ENCODE measurements at regions not wholly inside any gene's neighbourhood (a gene's known extent, or its start where the extent isn't known, plus 50 kb on each side); places are given as distances from the start of the nearest gene placed in this dataset.

DNA sequence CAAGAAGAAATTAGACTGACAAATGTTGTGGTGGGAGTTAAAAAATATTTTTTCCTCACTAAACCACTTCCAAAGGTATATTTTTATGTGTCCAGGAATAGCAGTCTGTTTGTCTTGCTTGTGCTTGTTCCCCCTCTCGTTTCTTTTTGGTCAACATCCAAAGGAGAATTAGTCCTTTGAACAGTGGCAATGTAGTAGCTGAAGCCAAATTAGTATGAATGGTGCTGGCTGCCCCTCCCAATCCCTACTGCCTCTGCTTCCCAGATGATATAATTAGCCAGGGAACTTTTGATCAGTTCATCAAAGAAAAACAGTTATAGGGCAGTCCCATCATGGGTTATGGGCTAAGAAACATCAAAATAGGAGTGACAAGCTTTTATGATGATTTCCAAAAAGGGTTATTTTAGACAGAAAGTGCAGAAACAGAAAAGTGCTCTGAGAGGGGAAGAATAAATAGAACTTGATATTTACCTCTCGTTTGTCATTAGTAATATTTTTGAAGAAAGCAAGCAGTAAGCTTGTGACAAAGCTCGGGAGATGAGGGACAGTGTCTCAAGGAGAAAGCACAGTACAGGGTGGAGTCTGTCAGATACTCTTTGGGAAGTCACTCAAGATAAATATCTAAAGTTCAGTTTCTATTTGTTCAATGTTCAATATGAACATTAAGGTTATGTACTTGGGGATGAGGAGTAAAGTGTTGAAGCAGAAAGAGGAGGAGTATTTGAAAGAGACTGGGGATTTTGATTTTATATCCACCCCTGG is 239.1 kb downstream of the HLX start:
- H3K4me3 Mint-ChIP-seq: no peak overlapping the region

DNA sequence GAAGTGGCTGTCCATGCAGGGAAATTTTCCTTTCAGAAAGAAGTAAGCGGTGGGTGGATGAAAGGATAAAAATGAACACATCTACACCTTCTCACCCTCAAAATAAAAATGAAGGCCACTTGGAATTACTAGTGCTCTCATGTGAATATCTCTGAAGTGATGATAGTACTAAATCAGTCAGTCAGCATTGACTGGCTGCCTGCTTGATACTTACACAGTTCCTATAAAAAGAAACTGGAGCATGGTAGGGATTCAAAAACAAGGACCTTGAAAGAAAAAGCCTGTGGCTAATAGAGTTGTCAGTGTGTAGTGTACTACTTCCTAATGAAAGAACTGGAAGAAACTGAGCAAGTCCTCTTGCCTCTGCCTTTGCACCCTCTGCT is 239.7 kb downstream of the HLX start:
- Mint-ChIP-seq H3K27me3 (peaks cover 7% of the 10 kb centered on the region), H3K27ac (no peak overlapping the region), H3K9me3 (ENCODE audit: low read depth) (no peaks in the 10 kb centered on the region), H3K4me3 (no peak overlapping the region), H3K4me1 (ENCODE audit: low read depth) (no peaks in the 10 kb centered on the region), H3K36me3 (no peaks in the 10 kb centered on the region)

More for the DNA sequence above, 239.1 kb downstream of the HLX start:
- H3K4me1 Mint-ChIP-seq (ENCODE audit: low read depth): no peaks in the 10 kb centered on the region
- peaks cover 5% of the 10 kb centered on the region for H3K27me3 Mint-ChIP-seq
- H3K9me3 Mint-ChIP-seq (ENCODE audit: low read depth): no peaks in the 10 kb centered on the region
- H3K36me3 Mint-ChIP-seq: no peaks in the 10 kb centered on the region
- H3K27ac Mint-ChIP-seq: no peak overlapping the region

DNA sequence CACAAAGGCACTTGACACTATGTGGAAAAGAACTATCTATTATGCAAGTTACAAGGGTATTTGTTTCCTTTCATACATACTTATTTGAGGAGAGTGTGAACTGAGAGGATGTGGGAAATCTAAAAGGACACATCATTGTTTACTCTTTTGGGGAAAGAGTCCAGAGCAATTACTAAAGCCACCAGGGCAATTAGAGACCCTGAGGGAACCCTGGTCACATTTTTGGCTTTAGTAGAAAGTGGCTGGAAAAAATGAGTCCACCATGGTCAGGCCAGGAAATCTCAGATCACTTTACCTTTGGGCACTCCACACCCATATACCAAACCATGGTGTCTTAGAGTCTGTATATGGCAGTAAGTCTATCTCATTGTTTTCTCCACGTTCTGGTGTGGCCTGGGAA is 243.3 kb downstream of the HLX start:
- Mint-ChIP-seq H3K27me3 (peaks cover 3% of the 10 kb centered on the region), H3K4me3 (no peak overlapping the region), H3K36me3 (no peaks in the 10 kb centered on the region), H3K4me1 (ENCODE audit: low read depth) (no peaks in the 10 kb centered on the region), H3K9me3 (ENCODE audit: low read depth) (peaks cover 4% of the 10 kb centered on the region), H3K27ac (no peak overlapping the region)

DNA sequence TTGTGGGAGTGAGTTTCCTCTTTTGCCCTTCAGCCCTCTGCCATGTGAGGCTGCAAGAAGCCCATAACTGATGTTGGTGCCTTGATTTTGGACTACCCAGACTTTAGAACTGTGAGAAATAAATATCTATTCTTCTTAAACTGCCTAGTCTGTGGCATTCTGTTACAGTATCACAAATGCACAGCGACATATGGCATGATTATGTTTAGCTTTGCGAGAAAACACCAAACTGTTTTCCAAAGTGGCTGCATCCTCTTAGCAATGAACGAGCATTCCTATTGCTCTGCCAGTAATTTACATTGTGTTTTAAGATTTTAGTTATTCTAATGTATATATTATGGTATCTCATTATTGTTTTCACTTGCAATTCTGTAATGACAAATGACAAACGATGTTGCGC is 246.7 kb downstream of the HLX start:
- H3K27me3 Mint-ChIP-seq: peaks cover 3% of the 10 kb centered on the region
- peaks cover 5% of the 10 kb centered on the region for H3K9me3 Mint-ChIP-seq (ENCODE audit: low read depth)
- H3K4me1 Mint-ChIP-seq (ENCODE audit: low read depth): no peaks in the 10 kb centered on the region
- no peak overlapping the region for H3K27ac Mint-ChIP-seq
- no peak overlapping the region for H3K4me3 Mint-ChIP-seq
- no peaks in the 10 kb centered on the region for H3K36me3 Mint-ChIP-seq

DNA sequence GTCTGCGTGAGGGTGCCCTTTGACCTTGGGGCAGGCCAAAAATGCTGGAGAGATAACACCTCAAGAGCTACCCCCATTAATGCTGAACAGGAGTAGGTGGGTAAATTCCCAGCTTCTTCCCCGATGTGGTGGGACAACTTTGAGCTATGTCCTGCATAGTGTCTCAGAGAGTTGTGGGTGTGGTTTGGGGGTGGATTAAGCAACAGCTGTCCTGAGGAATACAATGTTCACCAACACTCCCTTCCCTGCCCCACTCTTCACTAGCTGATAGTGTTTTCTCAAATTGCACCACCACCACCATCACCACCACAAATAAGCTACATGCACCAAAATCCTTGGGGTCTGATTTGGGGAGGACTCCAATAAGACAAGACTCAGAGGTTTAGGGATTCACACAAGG is 258.4 kb downstream of the HLX start:
- no peak overlapping the region for H3K27ac Mint-ChIP-seq
- H3K27me3 Mint-ChIP-seq: peaks cover 6% of the 10 kb centered on the region
- H3K9me3 Mint-ChIP-seq (ENCODE audit: low read depth): peaks cover 4% of the 10 kb centered on the region

DNA sequence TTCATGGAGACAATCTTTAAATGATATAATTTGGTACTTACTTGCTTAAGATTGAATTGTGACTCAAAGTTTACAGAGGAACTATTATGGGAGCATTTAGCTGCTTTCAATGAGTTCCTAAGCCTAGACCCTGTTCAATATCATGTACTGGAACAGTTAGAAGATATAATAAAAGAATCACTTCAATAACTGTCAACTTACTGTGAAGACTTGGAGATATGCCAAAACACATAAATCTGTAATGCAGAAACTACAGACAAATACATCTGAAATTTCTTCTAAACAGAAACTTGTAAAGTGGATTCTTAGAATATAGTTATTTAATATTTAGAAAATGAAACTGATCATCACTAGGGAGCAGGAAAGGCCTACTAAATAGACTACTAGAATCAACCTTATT is 259.3 kb downstream of the HLX start:
- peaks cover 4% of the 10 kb centered on the region for H3K9me3 Mint-ChIP-seq (ENCODE audit: low read depth)
- H3K27me3 Mint-ChIP-seq: peaks cover 6% of the 10 kb centered on the region
- H3K27ac Mint-ChIP-seq: no peak overlapping the region
- H3K4me3 Mint-ChIP-seq: no peak overlapping the region
- H3K4me1 Mint-ChIP-seq (ENCODE audit: low read depth): no peaks in the 10 kb centered on the region
- H3K36me3 Mint-ChIP-seq: no peaks in the 10 kb centered on the region

More for the DNA sequence above, 258.4 kb downstream of the HLX start:
- H3K4me1 Mint-ChIP-seq (ENCODE audit: low read depth): no peaks in the 10 kb centered on the region
- H3K36me3 Mint-ChIP-seq: no peaks in the 10 kb centered on the region
- no peak overlapping the region for H3K4me3 Mint-ChIP-seq

DNA sequence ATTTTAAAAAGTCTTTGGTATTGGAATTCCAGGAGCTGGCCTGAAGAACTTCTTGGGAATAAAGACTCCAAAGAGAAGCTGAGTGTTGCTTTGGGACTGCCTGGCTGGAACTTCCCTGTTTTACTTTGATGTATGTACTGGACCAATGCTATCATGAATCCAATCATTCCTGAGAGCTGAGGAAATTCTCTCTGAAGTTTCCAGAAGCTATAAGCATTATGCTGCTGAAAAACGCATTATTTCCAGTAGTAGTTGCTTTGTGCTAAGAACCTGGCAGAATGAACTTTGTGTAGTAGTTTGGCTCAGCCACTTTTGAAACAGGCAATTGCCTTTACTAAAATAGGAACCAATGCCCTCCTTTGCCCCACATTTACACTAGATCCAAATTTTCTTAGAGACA is 260.7 kb downstream of the HLX start:
- no peak overlapping the region for H3K4me3 Mint-ChIP-seq
- peaks cover 4% of the 10 kb centered on the region for H3K9me3 Mint-ChIP-seq (ENCODE audit: low read depth)
- H3K4me1 Mint-ChIP-seq (ENCODE audit: low read depth): no peaks in the 10 kb centered on the region
- peaks cover 6% of the 10 kb centered on the region for H3K27me3 Mint-ChIP-seq
- no peaks in the 10 kb centered on the region for H3K36me3 Mint-ChIP-seq
- H3K27ac Mint-ChIP-seq: no peak overlapping the region

DNA sequence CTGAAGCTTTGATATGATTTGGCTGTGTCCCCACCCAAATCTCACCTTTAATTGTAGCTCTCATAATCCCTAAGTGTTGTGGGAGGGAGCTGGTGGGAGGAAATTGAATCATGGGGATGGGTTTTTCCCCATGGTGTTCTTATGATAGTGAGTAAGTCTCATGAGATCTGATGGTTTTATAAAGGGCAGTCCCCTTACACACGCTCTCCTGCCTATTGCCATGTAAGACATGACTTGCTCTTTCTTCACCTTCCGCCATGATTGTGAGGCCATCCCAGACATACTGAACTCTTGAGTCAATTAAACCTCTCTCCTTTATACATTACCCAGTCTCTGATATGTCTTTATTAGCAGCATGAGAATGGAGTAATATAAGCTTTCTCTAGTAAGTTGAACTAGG is 261.9 kb downstream of the HLX start:
- H3K4me1 Mint-ChIP-seq (ENCODE audit: low read depth): no peaks in the 10 kb centered on the region
- no peak overlapping the region for H3K4me3 Mint-ChIP-seq
- H3K9me3 Mint-ChIP-seq (ENCODE audit: low read depth): peaks cover 4% of the 10 kb centered on the region
- no peaks in the 10 kb centered on the region for H3K36me3 Mint-ChIP-seq
- H3K27me3 Mint-ChIP-seq: peaks cover 6% of the 10 kb centered on the region
- no peak overlapping the region for H3K27ac Mint-ChIP-seq

DNA sequence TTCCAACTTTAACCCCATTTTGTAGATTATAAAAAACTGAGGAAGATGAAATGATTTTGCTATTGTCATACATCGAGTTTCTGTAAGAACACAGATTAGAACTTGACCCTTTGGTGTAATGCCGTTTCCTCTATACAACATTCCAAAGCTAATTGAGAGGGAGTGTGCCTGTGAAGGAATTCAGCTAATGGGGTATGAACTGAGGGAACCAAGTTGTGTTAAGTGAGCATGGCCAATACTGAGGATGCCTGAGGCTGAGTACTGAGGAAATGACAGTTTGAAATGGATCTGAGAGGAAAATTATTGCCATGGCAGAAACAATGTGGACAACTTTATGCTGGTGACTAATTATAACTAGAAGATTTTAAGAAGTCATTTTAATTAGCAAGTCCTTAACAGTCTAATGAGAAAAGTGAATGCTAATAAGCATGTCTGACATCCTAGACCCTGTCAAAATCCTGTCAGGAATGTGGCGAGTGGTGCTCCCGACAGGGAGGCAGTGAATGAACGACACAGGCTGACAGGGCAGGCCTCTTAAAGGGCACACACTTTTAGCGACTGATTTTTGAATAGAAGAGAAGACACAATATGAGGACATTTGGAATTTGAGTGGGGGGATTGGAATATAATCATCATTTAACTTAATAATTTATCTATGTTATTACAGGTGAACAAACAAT is 262.5 kb downstream of the HLX start:
- Mint-ChIP-seq H3K36me3 (no peaks in the 10 kb centered on the region), H3K9me3 (ENCODE audit: low read depth) (peaks cover 4% of the 10 kb centered on the region), H3K27ac (no peak overlapping the region), H3K4me1 (ENCODE audit: low read depth) (no peaks in the 10 kb centered on the region), H3K4me3 (no peak overlapping the region), H3K27me3 (peaks cover 6% of the 10 kb centered on the region)

DNA sequence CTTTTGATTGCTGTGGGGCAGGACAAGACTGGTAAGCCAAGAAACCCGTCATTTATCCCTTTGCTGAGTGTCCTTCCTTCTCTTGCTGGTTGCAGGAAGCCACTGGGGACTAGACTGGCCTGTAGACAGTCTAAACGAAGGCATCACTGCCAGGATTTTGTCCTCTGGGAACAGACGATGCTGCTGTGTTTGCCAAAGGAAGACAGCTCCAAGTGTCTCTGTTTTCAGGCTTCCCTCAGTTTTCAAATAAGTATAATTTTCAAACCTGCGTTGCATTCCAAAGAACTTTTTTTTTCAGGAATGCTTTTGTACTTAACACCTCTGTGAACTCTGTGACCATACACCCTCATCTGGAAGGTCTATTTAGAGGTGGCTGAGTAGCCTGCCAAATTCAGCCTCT is 269.4 kb downstream of the HLX start:
- no peak overlapping the region for H3K27ac Mint-ChIP-seq
- H3K9me3 Mint-ChIP-seq (ENCODE audit: low read depth): no peaks in the 10 kb centered on the region
- no peaks in the 10 kb centered on the region for H3K36me3 Mint-ChIP-seq
- H3K27me3 Mint-ChIP-seq: no peaks in the 10 kb centered on the region
- no peak overlapping the region for H3K4me3 Mint-ChIP-seq
- no peaks in the 10 kb centered on the region for H3K4me1 Mint-ChIP-seq (ENCODE audit: low read depth)

DNA sequence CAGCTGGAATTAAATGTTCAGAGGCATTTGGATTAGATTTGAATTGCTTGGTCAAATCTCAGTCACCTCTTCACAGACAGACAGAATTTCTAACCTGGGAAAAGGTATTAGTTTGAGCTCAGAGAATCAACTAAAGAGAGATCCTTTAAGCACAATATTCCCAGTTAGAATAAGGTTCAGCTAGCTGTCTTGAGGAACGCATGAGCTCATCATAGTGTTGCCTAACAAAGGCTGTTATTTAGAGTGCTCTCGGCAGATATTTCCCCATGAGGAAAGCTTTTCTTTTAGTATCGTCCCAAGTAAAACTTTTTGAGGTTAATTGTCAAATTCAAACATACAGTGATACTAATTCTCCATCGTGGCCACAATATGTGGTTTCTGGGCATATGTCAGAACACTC is 269.9 kb downstream of the HLX start:
- Mint-ChIP-seq H3K27ac (no peak overlapping the region), H3K36me3 (no peaks in the 10 kb centered on the region), H3K9me3 (ENCODE audit: low read depth) (no peaks in the 10 kb centered on the region)

DNA sequence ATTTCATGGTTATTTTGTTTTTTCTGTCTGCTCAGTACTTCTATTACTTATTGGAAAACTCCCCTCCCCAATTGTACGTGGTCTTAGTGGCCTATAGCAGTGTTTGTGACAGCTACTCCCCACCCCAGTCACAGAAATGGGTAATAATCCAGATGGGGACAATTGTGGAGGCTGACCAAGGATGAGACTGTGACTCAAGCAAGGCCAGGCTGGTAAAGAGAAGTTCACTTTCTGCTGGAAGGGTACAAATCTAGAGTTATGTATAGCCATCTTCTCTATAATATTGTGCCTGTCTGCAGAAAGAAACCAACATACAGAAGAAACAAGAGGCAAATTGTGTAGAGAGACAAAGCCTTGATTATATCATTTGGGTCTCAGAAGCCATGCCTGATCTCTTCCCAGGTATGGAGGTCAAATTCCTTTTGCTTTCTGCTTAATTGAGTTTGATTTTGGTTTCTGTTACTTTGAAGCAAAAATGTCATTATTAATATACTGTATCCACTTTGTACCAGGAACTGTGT is 270.4 kb downstream of the HLX start:
- H3K36me3 Mint-ChIP-seq: no peaks in the 10 kb centered on the region

More for the DNA sequence above, 269.9 kb downstream of the HLX start:
- H3K27me3 Mint-ChIP-seq: peaks cover 3% of the 10 kb centered on the region
- H3K4me1 Mint-ChIP-seq (ENCODE audit: low read depth): no peaks in the 10 kb centered on the region
- no peak overlapping the region for H3K4me3 Mint-ChIP-seq

DNA sequence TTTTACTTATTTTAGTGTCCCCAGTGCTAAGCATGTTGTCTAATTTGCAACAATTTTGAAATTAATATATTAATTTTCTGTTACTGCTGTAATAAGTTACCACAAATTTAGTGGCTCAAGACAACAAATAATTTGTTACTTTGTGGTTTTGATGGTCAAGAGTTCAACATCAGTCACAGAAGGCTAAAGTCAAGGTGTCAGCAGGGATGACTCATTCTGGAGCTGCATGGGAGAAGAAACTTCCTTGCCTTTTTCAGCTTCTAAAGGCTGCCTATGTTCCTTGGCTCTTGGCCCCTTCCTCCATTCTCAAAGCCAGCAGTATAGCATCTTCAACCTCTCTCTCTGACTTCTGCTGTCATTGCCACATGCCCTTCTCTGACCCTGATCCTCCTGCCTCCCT is 271.8 kb downstream of the HLX start:
- no peak overlapping the region for H3K27ac Mint-ChIP-seq
- no peaks in the 10 kb centered on the region for H3K36me3 Mint-ChIP-seq
- peaks cover 3% of the 10 kb centered on the region for H3K27me3 Mint-ChIP-seq
- H3K4me1 Mint-ChIP-seq (ENCODE audit: low read depth): no peaks in the 10 kb centered on the region
- no peak overlapping the region for H3K4me3 Mint-ChIP-seq
- no peaks in the 10 kb centered on the region for H3K9me3 Mint-ChIP-seq (ENCODE audit: low read depth)

More for the DNA sequence above, 270.4 kb downstream of the HLX start:
- no peak overlapping the region for H3K27ac Mint-ChIP-seq
- peaks cover 3% of the 10 kb centered on the region for H3K27me3 Mint-ChIP-seq
- H3K4me3 Mint-ChIP-seq: no peak overlapping the region
- H3K9me3 Mint-ChIP-seq (ENCODE audit: low read depth): no peaks in the 10 kb centered on the region
- H3K4me1 Mint-ChIP-seq (ENCODE audit: low read depth): no peaks in the 10 kb centered on the region

DNA sequence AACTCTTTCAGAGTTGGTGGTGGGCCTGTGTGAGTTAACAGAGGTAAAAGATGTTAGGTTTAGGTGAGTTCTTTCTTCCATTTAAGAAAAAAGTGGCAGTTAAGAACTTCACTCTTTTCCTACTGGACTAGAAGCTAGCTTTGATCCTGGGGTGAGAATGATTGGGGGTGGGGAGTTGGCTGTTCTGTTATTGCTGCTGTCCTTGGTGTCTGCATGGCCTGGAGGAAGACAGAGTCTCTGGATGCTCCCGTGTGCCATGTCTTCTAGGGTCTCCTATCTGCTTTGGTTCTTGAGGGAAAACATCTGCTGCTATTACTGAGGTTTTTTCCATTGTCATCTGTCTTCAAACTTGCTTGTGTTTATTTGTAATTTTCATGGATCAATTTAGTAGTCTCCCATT is 275.7 kb downstream of the HLX start:
- H3K27ac Mint-ChIP-seq: no peak overlapping the region
- no peaks in the 10 kb centered on the region for H3K4me1 Mint-ChIP-seq (ENCODE audit: low read depth)
- peaks cover 3% of the 10 kb centered on the region for H3K27me3 Mint-ChIP-seq
- H3K9me3 Mint-ChIP-seq (ENCODE audit: low read depth): no peaks in the 10 kb centered on the region
- H3K36me3 Mint-ChIP-seq: no peaks in the 10 kb centered on the region
- no peak overlapping the region for H3K4me3 Mint-ChIP-seq

DNA sequence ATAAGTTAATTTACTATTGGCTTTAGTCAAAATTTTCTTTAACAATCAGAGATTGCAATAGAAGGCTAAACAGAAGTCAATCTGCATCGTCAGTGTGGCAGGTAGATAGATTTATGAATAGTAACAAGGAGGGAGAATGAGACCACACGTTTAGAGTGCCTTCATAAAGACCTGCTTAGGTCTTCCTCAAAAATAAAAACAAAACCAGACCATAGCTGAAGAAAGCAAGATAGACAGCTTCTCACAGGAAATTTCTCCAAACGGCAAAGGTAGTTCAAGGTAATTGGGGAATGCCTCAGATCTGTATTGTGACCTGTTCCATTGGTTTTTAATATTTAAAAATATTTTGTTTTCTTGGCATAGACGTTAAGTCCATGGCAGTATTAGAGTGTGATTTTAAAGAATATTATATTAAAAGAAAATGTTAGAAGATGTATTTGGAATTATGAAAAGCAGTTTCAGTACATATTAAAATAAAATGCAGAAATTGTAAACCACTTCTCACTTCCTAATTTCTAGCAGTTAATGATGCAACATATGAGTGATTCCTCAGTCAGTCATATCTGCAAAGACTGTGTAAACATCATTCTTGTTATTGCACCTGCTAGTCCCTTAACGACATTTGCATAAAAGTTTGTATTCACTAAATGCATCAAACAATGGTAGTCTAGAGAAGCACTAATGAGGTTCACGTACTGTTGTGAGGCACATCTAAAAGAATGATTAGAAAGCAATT is 278.0 kb downstream of the HLX start:
- Mint-ChIP-seq H3K4me3 (no peak overlapping the region), H3K27me3 (peaks cover 4% of the 10 kb centered on the region), H3K9me3 (ENCODE audit: low read depth) (no peaks in the 10 kb centered on the region), H3K36me3 (no peaks in the 10 kb centered on the region), H3K4me1 (ENCODE audit: low read depth) (no peaks in the 10 kb centered on the region), H3K27ac (no peak overlapping the region)
